HEK293 (cell line): ENCODE measurements at regions not wholly inside any gene's neighbourhood (a gene's known extent, or its start where the extent isn't known, plus 50 kb on each side); places are given as distances from the start of the nearest gene placed in this dataset.

Source experiments
- REST ChIP-seq: fragments of 450-650 bp; formaldehyde crosslinking; IDR thresholded peaks from 2 replicates; pipeline ENCODE4 v1.5.1; 2016; ENCODE audit warnings: missing biosample characterization, missing genetic modification characterization
- SETDB1 ChIP-seq: IDR thresholded peaks from one replicate; pipeline ENCODE4 v1.6.1; 2017; ENCODE audit warnings: mild to moderate bottlenecking, low read length, moderate library complexity, mixed read lengths; ENCODE audit not compliant: insufficient read length
- ZBTB8A ChIP-seq: fragments of 450-650 bp; formaldehyde crosslinking; IDR thresholded peaks from 2 replicates; pipeline ENCODE4 v1.5.1; 2016; ENCODE audit warnings: missing biosample characterization, missing genetic modification characterization
- ZNF10 ChIP-seq: fragments of 450-650 bp; formaldehyde crosslinking; IDR thresholded peaks from 2 replicates; pipeline ENCODE4 v1.5.1; 2017; ENCODE audit warnings: missing biosample characterization, missing genetic modification characterization
- ZNF138 ChIP-seq: fragments of 450-650 bp; formaldehyde crosslinking; IDR thresholded peaks from 2 replicates; pipeline ENCODE4 v1.5.1; 2016; ENCODE audit warnings: missing biosample characterization, missing genetic modification characterization, borderline replicate concordance
- ZNF274 ChIP-seq, 2 experiments: fragments of 200-500 bp in 1 of 2; fragments of 450-650 bp in 1 of 2; sonication (Bioruptor generic) in 1 of 2; formaldehyde crosslinking in 1 of 2; IDR thresholded peaks; 2 replicates each; pipeline versions ENCODE4 v1.5.1 to v1.6.1; 2014 to 2016; ENCODE audit warnings: borderline replicate concordance in 1 of 2, inconsistent platforms in 1 of 2, low read length in 1 of 2, missing biosample characterization in 1 of 2, missing genetic modification characterization in 1 of 2
- ZNF366 ChIP-seq: fragments of 450-650 bp; formaldehyde crosslinking; conservative IDR thresholded peaks from 2 replicates; pipeline ENCODE4 v1.5.1; 2016; ENCODE audit warnings: missing biosample characterization, missing genetic modification characterization
- ZNF548 ChIP-seq: fragments of 450-650 bp; formaldehyde crosslinking; IDR thresholded peaks from 2 replicates; pipeline ENCODE4 v1.5.1; 2016; ENCODE audit warnings: missing biosample characterization, missing genetic modification characterization
- ZNF560 ChIP-seq: fragments of 450-650 bp; formaldehyde crosslinking; IDR thresholded peaks from 2 replicates; pipeline ENCODE4 v1.5.1; 2017; ENCODE audit warnings: missing biosample characterization, missing genetic modification characterization, borderline replicate concordance
- ZNF776 ChIP-seq: fragments of 450-650 bp; formaldehyde crosslinking; IDR thresholded peaks from 2 replicates; pipeline ENCODE4 v1.5.0; 2017; ENCODE audit warnings: missing biosample characterization, missing genetic modification characterization, borderline replicate concordance
- ZNF830 ChIP-seq: fragments of 450-650 bp; IDR thresholded peaks from 2 replicates; pipeline ENCODE4 v1.5.0; 2018; ENCODE audit warnings: missing biosample characterization, missing genetic modification characterization, low read depth, mild to moderate bottlenecking, moderate library complexity
- TF ChIP-seq, protein P1 (sequence below): fragments of 450-650 bp; formaldehyde crosslinking; IDR thresholded peaks from 2 replicates; pipeline ENCODE4 v1.5.1; 2016; ENCODE audit warnings: missing biosample characterization, missing genetic modification characterization
- TF ChIP-seq, protein P2 (sequence below): fragments of 450-650 bp; formaldehyde crosslinking; optimal IDR thresholded peaks from 2 replicates; pipeline ENCODE3; 2016; ENCODE audit warnings: missing biosample characterization, mild to moderate bottlenecking, missing genetic modification characterization

DNA sequence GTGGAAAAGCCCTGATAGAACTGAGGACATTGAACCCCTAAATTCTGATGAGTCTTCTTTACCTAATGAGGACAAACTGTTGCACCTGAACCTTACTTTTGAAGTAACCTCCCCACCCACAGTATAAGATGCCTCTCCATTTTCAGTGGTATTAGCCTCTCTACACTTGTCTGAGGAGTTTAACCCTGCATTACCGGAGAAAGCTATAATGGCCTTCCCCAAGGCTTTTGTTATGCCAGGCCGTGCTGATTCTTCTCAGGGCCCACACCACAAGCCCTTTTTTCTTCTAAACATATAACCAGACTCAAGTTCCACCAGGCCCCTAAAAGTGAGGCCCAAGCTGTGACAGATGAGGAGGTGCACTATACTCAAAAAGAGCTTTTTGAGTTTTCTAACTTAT is 345.8 kb upstream of the GRID2 start:
- TF ChIP-seq ZNF138 (tag by site-specific recombination) (no peak), ZNF830 (tag by site-specific recombination) (no peak), REST (tag by site-specific recombination) (no peak), ZNF274 (IDR thresholded peaks at IDR 0.05; ENCODE audit: low read length) (no peak), ZNF274 (tag by site-specific recombination; IDR thresholded peaks at IDR 0.05; ENCODE audit: borderline replicate concordance) (no peak), ZNF548 (tag by site-specific recombination) (no peak), ZBTB8A (tag by site-specific recombination) (no peak), ZNF560 (tag by site-specific recombination) (no peak), ZNF776 (tag by site-specific recombination) (no peak), ZNF366 (no peak), SETDB1 (no peak), ZNF10 (no peak)
- TF ChIP-seq, protein P1, sequence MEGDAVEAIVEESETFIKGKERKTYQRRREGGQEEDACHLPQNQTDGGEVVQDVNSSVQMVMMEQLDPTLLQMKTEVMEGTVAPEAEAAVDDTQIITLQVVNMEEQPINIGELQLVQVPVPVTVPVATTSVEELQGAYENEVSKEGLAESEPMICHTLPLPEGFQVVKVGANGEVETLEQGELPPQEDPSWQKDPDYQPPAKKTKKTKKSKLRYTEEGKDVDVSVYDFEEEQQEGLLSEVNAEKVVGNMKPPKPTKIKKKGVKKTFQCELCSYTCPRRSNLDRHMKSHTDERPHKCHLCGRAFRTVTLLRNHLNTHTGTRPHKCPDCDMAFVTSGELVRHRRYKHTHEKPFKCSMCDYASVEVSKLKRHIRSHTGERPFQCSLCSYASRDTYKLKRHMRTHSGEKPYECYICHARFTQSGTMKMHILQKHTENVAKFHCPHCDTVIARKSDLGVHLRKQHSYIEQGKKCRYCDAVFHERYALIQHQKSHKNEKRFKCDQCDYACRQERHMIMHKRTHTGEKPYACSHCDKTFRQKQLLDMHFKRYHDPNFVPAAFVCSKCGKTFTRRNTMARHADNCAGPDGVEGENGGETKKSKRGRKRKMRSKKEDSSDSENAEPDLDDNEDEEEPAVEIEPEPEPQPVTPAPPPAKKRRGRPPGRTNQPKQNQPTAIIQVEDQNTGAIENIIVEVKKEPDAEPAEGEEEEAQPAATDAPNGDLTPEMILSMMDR: no peak
- TF ChIP-seq, protein P2, sequence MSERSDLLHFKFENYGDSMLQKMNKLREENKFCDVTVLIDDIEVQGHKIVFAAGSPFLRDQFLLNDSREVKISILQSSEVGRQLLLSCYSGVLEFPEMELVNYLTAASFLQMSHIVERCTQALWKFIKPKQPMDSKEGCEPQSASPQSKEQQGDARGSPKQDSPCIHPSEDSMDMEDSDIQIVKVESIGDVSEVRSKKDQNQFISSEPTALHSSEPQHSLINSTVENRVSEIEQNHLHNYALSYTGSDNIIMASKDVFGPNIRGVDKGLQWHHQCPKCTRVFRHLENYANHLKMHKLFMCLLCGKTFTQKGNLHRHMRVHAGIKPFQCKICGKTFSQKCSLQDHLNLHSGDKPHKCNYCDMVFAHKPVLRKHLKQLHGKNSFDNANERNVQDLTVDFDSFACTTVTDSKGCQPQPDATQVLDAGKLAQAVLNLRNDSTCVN: no peak
